DMS79 (cell line): ENCODE measurements at regions not wholly inside any gene's neighbourhood (a gene's known extent, or its start where the extent isn't known, plus 50 kb on each side); places are given as distances from the start of the nearest gene placed in this dataset.

ENCODE experiments used
- DNase-seq: peaks from one replicate; lab custom pipeline; 2025; lab: John Stamatoyannopoulos, UW

DNA sequence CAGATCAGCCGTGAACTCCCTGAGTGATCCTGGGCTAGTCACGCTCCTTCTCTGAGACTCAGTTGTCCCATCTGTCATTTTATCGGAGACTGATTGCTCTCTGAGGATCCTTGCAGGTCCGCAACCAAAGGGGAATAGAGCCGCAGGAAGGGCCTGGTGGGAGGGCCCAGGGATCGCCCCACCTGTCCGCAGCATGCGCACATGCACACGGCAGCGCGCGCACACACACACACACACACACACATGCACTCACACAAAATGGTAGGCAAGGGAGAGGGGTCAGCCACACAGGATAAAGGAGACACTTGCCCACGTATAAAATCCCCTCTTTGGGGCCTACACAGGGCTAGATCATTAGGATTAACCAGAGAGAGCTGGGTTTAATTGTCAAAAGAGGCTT lies 95.6 kb upstream of the FOXP4 start:
- DNase-seq, result no peak

DNA sequence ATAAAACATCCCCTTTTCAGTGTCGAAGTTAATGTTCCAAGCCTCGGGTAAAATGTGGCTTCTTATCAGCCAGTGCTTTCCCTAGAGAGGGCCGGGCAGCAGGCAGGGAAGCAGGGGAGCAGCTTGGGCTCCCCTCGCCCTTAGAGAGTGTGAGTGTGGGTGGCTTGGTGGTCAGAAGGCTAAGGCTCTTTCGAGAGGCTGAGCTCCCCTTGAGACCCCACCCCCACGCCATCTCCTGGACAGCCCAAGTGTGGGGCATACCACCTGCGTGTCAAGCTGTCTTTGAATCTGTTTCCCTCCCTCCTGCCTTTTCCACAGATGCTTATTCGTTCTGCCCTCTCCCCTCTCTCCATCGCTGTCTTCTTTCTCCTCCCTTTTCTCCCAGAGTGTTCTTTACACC lies 95.1 kb upstream of the FOXP4 start:
- no peak for DNase-seq

DNA sequence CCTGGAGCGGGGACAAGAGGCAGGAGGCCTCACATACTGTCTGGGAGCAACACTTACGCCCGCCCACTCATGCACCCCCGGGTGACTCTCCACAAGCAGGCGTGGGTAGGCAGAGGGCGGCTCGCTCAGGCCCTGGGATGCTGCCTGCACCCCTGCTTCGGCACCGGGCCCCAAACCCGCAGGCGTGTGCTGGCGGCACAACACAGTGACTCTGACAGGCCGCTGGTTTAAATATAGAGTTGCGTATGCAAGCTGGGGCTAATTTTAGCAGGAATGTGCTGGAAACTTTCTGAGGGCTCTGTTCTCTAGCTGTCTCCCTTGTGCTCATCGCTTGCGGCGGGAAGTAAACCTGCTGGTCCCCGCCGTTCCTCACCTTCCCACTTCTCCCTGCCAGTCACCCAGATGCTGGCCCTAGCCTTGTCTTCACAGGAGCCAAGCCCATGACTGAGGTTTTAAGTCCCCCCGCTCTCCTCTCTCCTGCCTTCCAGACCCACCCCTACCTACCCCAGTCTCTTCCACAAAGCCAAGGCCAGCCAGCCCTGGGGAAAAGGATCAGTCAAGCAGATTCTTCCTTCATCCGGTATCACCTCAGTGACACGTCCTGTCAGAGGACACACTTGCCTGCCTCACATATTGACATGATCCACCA lies 94.5 kb upstream of the FOXP4 start:
- no peak for DNase-seq

DNA sequence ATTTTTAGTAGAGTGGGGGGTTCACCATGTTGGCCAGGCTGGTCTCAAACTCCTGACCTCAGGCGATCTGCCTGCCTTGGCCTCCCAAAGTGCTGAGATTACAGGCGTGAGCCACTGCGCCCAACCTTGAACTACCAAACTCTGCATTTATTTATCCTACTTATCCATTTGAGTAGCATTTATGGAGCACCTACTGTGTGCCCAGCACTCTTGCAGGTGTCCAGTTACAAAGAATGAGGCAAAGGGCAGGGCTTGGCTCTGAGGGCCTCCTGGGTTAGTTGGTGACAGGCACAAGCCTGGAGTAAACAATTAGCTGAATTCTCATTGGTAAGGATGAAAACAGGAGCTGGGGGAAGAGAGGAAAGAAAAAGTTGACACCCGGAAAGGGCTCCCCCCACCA lies 93.4 kb upstream of the FOXP4 start:
- DNase-seq, result no peak

DNA sequence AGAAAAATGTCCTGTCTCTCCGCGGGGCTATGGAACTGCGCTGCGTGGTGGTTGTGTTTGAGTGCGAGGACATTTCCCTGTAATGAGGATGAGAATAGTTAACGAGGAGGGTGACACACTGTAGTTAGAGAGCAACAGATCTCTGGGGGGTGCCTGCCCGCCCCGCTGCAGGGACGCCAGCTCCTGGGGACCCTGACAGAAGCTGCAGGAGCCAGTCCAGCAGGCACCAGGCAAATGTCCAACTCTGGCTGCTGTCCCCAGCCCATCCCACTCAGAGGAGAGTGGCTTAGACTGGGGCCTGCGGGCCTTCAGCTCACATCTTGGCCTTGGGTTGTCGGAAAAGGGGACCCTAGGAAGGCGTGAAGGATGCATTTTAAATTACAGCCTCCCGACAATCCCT lies 92.9 kb upstream of the FOXP4 start:
- DNase-seq, result no peak

DNA sequence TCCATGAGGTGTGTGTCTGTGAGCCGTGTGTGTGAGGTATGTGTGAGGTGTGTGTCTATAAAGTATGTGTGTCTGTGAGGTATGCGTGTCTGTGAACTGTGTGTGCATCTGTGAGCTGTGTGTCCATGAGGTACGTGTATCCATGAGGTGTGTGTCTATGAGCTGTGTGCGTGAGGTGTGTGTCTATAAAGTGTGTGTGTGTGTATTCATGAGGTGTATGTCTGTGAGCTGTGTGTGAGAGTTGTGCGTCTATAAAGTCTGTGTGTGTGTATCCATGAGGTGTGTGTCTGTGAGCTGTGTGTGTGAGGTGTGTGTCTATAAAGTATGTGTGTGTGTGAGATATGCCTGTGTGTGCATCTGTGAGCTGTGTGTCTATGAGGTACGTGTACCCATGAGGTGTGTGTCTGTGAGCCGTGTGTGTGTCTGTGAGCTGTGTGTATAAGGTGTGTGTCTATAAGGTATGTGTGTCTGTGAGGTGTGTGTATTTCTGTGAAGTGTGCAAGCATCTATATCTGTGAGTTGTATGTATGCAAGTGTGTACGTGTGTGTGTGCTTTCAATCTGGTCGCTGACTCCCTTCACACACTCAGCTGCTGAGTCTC lies 91.9 kb upstream of the FOXP4 start:
- DNase-seq, result no peak

DNA sequence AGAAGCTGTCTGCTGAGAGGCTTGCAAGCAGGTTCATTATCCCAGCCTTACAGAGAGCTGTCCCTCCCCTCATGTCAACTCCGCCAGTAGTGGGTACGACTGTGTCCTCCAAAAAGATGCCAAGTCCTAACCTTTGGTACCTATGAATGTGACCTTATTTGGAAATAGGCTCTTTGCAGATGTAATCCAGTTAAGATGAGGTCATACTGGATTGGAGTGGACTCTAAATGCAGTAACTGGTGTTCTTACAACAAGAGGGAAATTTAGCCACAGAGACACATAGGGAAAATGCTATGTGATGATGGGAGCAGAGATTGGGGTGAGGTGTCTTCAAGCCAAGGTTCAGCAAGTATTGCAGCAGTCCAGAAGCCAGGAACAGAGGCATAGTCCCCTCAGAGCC lies 90.8 kb upstream of the FOXP4 start:
- no peak for DNase-seq

DNA sequence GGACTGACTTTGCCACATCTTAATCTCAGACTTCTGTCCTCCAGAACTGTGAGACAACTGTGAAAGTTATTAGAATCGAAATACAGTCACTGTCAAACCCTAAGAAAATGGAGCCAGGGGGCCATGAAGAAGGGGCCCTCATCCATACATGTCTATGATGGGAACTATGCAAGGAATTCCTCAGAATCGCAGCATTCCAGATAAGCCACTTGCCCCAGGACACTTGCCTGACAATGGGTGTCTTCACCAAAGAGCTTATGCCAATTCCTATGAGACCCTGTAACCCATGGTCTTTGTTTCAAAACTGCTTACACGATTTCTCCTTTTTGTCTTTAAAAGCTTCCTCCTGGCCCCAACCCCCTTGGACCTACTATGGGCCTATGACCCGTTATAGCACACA lies 90.4 kb upstream of the FOXP4 start:
- DNase-seq, result no peak

DNA sequence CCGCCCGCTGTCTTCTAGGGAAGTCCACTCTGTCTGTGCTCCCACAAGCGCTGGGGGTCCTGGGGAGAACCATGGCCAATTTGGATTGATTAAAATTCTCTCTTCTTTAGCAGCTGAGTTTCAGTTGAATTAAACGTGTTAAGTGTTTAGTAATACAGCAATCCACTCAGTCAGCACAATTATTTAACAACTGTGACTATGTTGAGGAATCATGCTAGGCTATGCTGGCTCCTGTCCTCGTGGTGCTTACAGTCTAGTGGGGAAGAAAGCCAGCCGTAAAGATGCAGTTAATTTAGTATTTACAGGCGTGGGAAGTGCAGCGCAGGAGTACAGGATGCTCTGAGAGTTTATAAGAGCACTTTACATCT lies 88.9 kb upstream of the FOXP4 start:
- DNase-seq, result no peak

DNA sequence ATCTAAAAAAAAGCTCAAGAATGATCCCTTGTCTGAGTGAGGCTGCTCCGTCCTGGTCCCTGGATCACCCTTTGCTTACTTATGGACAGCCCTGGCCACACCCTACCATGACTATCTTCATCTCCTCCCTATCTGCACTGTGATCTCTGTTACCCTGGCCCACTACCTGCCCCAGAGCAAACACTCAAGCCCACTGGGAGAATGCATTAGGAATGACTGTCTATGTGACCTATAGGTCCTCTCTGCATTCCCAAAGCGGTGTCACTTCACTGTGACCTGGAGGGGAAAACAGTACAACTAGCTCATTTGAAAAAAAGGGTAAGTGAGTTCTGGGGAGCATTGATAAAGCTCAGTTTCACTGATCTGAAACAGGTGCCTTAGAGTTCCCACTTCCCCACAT lies 86.4 kb upstream of the FOXP4 start:
- DNase-seq, result no peak

DNA sequence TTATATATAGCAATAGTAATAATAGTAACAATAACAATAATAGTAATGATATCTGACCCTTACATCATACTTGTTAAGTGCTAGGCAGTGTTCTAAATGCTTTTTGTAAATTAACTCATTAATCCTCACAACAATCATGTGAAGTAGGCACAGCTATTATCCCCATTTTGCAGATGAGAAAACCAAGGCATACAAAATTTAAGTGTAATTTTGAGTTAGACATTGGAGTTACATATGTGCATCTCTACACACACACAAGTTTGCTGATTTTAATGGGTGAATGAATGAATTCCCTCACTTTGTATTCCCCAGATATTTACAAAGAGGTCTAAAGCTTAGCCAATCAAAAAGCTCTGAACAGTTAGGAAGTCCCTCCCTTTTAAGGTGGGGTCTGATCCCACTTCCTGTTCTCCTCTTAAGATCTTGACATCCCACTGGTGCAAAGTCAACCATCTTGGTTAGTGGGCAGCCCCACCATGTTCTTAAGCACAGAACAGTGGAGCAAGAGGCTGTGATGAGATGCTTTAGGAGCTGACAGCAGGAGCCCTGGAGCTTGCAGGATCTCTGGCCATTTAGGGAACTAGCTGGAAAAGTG lies 85.3 kb upstream of the FOXP4 start:
- no peak for DNase-seq

DNA sequence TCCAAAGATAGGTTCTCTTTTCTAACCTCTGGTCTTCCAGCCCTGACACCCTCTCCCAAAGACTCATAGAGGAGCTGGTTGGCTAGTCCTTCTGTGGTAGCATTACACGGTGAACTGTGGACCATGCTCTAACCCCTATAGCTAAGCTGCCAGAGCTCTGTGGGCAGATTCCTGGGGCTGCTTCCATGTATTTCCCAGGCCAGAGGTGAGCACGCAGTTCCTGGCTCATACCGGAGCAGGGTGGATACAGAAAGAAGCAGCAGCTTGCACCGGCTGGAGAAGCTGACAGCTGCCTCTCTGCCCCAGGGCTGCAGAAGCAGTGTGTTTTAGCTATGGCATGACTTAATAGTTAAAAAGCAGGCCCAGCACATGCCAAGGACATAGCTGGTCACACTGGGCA lies 84.1 kb upstream of the FOXP4 start:
- DNase-seq, result no peak

DNA sequence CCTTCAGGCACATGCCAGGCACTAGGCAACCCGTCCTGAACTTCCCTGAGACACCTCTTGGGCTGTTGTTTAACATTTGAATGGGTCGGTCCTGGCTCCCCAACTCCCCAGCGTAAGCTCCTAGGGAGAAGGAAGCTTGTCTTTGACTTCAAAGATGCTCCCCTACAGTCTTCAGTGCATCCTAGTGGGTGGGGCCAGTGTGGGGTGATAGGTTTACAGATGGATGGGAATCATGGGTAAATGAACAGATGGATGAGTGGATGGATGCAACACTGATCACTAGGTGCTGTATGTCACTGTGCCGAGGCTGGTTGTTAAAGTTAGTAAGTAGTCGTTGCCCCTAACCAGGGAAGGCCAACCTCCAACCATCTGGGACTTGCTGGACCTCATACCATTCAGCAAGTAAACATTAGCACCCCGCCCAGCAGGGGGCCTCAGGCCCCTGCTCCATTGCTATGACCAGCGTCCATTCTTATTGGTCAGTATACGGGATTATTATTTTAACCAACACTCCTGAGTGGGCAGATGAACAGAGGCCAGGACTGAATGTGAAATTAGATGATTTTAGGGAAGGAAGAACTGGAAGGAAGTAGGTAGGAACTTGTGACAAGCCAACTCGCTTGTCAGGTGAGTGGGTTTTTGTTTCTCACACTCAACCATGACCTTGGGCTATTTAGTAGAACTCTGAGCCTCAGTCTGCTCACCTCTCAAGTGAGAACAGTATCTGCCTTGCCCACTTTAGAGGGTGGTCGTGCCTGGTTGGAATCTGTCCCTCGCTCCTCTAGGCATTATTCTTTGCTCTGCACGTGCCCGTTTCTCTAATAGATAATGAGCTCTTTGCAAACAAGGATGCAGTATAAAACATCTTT lies 82.9 kb upstream of the FOXP4 start:
- DNase-seq, result no peak

DNA sequence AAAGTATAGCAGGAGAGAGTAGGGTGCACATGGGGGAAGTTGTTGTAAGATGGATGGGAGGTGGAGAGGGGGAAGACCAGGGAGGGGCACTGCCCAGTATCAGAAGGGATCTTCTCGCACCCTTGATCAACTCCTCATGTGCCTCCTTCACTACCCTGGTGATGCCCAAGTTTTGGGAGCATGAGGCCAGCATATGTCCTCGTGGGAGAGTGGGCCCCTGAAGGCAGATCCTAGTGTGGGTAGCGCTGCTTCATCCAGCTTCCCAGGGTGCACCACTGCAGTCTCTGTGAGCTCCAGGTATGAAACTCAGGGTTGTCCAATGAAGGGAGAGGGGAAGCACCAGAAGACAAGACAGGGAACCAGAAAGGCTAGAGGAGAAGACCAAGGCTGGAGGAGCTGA lies 82.2 kb upstream of the FOXP4 start:
- no peak for DNase-seq

DNA sequence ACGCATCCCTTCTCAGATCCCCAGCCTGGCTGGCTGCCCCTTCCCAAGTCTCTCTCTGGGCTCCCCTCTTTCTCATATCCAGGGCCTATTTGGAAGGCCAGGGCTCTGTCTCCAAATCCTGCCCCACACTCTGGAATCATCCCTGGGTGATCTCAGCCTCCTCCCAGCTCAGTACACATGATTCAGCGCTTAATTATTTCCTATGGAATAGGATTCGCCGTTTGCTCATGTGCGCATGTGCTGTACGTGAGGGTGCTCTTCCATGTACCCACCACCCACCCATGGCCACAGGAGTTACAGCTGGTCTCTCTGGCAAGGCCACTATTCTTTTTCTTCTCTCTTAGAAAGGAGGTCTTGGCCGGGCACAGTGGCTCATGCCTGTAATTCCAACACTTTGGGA lies 81.7 kb upstream of the FOXP4 start:
- no peak for DNase-seq

DNA sequence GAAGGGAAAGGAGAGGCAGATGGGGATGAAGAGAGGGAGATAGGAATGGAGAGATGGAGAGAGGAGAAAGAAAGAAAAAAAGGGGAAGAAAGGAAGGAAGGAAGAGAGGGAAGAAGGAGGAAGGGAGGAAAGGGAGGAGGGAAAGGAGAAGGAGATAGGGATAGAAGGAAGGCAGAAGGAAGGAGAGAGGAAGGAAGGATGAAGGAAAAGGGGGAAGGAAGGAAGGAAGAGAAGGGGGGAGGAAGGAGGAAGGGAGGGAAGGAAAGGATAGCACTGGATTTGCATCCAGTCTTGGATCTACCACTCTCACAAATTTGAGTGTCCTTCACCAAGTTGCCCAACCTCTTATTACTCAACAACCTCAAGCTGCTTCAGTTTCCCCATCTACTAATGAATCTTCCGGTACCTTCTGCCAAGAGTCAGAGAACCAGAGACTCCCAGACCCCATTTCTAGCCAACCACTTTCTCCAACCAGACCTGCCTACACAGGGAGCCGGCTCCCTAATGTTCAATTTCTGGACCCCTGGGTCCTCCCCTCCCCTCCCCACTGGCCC lies 79.7 kb upstream of the FOXP4 start:
- DNase-seq, result no peak

DNA sequence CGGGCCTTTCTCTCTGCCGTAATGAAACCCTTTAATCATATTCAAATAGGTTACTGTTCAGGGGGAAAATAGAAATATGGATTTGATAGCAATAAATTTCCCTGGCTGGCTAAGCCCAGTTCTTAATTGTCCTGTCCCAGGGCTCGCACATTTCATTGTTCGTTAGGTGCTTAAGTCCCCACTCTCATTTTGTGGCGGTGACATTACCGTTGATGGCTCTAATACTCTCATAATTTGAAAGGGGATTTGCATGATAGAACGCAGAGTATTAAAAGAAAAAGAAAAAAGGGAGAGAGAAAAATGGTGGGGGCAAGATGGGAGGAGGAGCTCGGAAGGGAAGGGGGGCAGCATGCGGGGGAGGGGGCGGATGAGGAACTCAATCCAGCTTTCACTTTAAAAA lies 79.1 kb upstream of the FOXP4 start:
- no peak for DNase-seq

DNA sequence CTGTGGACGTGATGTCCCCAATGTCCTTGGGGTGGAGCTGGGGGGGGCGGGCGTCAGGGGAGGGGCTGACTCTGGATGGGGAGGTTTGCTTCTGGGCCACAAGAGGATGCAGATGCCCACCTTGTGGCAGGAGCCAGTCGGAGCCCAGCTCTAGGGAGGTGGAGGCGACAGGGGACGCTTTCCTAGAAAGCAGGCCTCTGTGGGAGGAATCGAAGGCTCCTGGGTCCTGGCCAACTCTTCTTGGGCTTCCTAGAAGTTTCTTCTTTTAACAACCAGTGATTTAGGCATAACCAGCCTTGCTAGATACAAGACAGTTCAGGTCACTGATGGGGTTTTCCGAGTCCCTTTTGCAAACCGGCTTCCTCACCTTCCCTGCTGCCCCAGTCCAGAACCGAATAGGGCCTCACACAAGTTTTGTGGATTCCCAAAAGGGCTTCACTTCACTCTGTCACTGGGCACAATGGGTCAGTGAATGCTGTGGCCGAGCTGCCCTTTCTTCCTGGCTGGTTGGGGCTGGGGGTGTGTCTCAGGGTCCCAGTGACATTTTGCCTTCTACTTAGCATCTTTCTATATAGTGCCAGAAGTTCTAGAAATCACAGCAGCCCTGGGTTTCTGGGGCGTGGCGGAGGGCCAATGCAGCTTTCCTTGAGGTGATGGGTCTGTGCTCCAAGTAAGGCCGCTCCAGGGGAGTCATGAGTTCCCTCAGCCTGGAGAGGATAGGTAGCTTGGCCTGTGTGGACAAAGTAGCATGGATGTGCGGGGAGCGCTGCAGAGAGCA lies 78.4 kb upstream of the FOXP4 start:
- no peak for DNase-seq

DNA sequence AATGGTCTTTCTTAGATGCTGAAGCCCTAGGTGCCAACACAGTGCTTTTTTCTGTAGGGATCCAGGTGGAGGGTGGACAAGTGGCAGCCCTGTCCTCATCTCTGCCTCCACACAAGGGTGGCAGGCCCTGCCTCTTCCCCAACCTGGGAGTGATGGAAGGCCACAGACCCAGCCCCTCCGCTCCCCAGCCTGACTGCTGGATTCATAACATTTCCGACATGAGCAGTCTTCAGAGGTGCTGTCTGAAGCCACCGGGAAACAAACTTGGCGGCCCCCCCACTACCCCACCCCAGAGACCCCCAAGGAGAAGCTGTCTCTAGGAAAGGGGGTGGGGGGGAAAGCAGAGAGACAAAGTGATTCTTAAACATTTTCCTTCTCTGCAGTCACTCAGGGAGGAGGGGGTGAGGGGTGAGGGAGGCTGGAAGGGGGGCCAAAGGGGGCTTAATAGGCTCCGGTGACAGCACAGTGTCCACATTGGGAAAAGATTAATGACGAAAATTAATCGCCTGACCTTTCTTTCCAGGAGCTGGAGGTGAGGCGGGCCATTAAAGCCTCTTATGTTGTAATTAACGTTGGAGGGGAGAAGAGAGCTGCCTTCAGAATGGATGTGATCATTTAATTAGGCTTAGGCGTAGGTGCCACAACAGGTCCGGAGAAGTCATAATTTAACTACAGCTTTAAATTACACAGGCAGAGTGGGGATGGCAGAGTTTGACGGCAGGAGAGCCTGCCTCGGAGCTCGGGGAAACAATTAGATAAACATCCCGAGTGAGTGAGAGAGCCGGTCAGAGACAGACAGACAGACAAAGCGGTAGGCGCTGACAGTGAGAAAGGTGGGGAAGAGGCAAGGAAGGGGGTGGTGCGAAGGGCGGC lies 76.8 kb upstream of the FOXP4 start:
- no peak for DNase-seq

DNA sequence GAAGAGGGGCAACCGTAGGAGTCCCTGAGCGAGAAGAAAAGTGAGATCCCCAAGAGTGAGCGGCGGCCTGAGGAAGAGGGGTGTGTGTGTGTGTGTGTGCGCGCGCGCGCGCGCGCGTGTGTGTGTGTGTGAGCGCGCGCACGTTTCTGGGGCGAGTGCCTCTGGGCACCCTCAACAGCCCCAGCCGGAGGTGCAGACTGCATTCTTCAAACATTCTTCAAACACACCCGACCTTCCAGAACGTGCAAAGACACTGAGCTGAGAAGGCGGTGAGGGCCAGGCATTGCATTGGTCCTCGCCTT lies 76.2 kb upstream of the FOXP4 start:
- no peak for DNase-seq
